RPMI8226 (cell line): ENCODE measurements at regions not wholly inside any gene's neighbourhood (a gene's known extent, or its start where the extent isn't known, plus 50 kb on each side); places are given as distances from the start of the nearest gene placed in this dataset.
"Not testable (repeated sequence)": the region's sequence is repeated elsewhere in the genome, so short reads cannot be mapped to it uniquely, and the experiment has no call there.

Experiments used
- DNase-seq: peaks from one replicate; pipeline ENCODE4 v3.0.0-alpha.2; 2015

- DNase-seq: no peak
These were observed 64.8 kb upstream of the SLC1A4 start for GRCh38 chr2:64924170-64924934.

GRCh38 chr2:64925930-64926722, 63.1 kb upstream of the SLC1A4 start:
- not testable (repeated sequence) for DNase-seq

GRCh38 chr2:64928813-64929212, 60.4 kb upstream of the SLC1A4 start:
- no peak for DNase-seq

- no peak for DNase-seq
These were observed 59.9 kb upstream of the SLC1A4 start for GRCh38 chr2:64929333-64929732.

- no peak for DNase-seq
These were observed 58.9 kb upstream of the SLC1A4 start for GRCh38 chr2:64930258-64930671.

- DNase-seq: peak; percentile 24
These were observed 57.7 kb upstream of the SLC1A4 start for GRCh38 chr2:64931246-64932115.

GRCh38 chr2:64932116-64932370, 57.2 kb upstream of the SLC1A4 start:
- DNase-seq: no peak

- DNase-seq: peak; percentile 85
These were observed 56.6 kb upstream of the SLC1A4 start for GRCh38 chr2:64932371-64933216.

GRCh38 chr2:64934530-64934929, 54.7 kb upstream of the SLC1A4 start:
- no peak for DNase-seq

- no peak for DNase-seq
These were observed 52.4 kb upstream of the SLC1A4 start for GRCh38 chr2:64936809-64937208.

GRCh38 chr2:64937314-64937686, 51.9 kb upstream of the SLC1A4 start:
- not testable (repeated sequence) for DNase-seq

GRCh38 chr2:64937687-64938491, 51.3 kb upstream of the SLC1A4 start:
- DNase-seq: peak; percentile 90

GRCh38 chr2:64938607-64939285, 50.5 kb upstream of the SLC1A4 start:
- peak; percentile 32 for DNase-seq

- peak; percentile 63 for DNase-seq
These were observed 49.8 kb upstream of the SLC1A4 start for GRCh38 chr2:64939332-64939917.
